ENCODE measurements at regions not wholly inside any gene's neighbourhood (a gene's known extent, or its start where the extent isn't known, plus 50 kb on each side); places are given as distances from the start of the nearest gene placed in this dataset.

DNA sequence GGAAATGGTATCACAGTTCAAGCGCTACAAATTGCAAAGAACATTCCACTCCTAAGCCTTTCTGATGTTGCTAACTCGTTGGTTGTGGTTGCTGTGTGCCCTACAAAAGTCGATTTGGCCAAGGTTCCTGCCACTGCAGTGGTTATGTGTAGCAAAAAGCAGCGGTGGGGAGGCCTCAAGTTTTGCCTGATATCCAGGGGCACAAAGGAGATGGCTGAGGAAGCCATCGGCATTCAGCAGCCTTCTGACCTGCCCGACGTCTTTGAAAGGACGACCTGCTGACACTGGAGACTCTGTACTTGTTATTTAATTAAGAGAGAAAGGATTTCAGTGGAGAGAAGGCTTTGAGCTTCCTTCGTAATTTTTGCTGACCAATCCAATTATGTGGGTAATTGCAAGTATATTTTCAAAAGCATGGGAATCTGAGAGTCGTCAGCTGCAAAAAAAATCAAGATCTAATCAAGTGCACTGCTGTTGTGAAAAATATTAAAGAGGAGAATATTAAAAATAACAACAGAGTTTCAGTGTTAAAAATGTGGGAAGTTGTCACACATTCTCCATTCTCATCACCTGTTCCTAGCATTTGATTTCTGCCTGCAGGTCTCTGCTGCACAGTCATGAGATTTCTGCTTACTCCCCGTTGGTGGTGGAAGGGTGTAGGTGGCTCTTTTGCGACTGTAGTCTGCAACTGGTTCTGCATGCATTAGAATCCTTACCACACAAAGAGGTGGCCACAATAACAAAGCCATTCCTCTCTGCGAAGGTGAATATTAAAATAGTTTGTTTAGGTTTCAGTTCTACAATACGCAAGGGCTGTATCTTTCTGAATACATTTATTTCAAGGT lies 319.2 kb downstream of the IRX2 start:
- H3K4me3 ChIP-seq: no peak overlapping the region
- no peaks in the 10 kb centered on the region for H3K27me3 ChIP-seq
- no peak overlapping the region for H3K27ac ChIP-seq
- H3K36me3 ChIP-seq: no peaks in the 10 kb centered on the region
- no peak for DNase-seq
- no peaks in the 10 kb centered on the region for H3K4me1 ChIP-seq (ENCODE audit: insufficient read depth)
- TF ChIP-seq, protein P1, sequence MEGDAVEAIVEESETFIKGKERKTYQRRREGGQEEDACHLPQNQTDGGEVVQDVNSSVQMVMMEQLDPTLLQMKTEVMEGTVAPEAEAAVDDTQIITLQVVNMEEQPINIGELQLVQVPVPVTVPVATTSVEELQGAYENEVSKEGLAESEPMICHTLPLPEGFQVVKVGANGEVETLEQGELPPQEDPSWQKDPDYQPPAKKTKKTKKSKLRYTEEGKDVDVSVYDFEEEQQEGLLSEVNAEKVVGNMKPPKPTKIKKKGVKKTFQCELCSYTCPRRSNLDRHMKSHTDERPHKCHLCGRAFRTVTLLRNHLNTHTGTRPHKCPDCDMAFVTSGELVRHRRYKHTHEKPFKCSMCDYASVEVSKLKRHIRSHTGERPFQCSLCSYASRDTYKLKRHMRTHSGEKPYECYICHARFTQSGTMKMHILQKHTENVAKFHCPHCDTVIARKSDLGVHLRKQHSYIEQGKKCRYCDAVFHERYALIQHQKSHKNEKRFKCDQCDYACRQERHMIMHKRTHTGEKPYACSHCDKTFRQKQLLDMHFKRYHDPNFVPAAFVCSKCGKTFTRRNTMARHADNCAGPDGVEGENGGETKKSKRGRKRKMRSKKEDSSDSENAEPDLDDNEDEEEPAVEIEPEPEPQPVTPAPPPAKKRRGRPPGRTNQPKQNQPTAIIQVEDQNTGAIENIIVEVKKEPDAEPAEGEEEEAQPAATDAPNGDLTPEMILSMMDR (IDR thresholded peaks at IDR 0.05): no peak
- TF ChIP-seq EP300 (IDR thresholded peaks at IDR 0.05): no peak
- no peak for TF ChIP-seq POLR2A (IDR thresholded peaks at IDR 0.05)
- 29 to 34% (median 33%) methylated on average over 14 of the region's 14 CpGs for WGBS, 3 donors
- intact Hi-C loops (cut with DNase I): no loop called here
- H3K9me3 ChIP-seq: no peaks in the 10 kb centered on the region

DNA sequence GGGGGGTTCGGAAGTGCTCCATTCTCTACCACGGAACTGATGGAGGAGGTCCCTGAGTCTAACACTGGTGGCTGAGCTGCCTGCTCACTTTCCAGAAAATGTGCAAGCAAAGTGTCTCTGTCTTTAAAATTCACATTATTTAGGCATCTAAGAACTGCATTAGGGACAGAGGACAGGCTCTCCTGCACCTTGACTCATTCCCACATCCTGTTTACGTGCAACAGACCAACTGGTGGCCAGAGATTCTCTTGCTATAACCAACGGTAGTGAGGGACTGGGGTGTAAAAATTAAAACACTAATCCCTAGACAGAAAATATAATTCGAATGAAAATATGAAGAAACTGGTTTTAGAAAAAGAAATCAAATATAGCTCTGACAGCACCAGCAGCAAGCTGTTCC lies 320.9 kb downstream of the IRX2 start:
- Histone ChIP-seq H3K27ac (no peak overlapping the region), H3K9me3 (no peaks in the 10 kb centered on the region)
- WGBS, 3 donors: 60 to 71% (median 62%) methylated on average over 5 of the region's 5 CpGs

DNA sequence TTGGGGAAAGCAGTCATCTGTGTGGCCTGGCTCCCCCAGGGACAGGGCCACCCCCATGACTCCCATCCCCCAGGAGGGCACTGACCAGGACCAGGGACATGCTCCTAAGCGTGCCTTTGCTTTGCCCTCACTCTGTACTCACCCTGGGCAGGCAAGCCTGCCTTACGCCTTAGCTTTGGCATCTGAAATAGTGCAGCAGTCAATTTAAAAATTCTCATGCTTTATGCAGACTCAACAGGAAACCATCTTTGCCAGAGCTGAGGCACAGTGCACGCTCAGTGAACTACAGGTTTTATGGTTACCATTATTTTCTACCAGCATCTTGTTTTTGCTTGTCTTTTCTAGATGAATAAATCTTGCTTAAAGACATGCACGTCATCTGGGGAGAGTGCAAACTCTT lies 323.5 kb downstream of the IRX2 start:
- 46 to 61% (median 49%) methylated on average over 4 of the region's 4 CpGs for WGBS, 3 donors
- DNase-seq: no peak
- H3K9me3 ChIP-seq: no peaks in the 10 kb centered on the region
- H3K27ac ChIP-seq: no peak overlapping the region
- TF ChIP-seq POLR2A (IDR thresholded peaks at IDR 0.05) (no peak), EP300 (IDR thresholded peaks at IDR 0.05) (no peak)
- TF ChIP-seq, protein P1 (IDR thresholded peaks at IDR 0.05): no peak
- H3K4me1 ChIP-seq (ENCODE audit: insufficient read depth): no peaks in the 10 kb centered on the region
- no peaks in the 10 kb centered on the region for H3K27me3 ChIP-seq
- intact Hi-C loops (cut with DNase I): no loop called here
- H3K36me3 ChIP-seq: no peaks in the 10 kb centered on the region
- H3K4me3 ChIP-seq: no peak overlapping the region

More for the DNA sequence above, 320.9 kb downstream of the IRX2 start:
- H3K36me3 ChIP-seq: no peaks in the 10 kb centered on the region
- no peaks in the 10 kb centered on the region for H3K4me1 ChIP-seq (ENCODE audit: insufficient read depth)
- DNase-seq: no peak
- no peak for TF ChIP-seq POLR2A (IDR thresholded peaks at IDR 0.05)
- TF ChIP-seq, protein P1 (IDR thresholded peaks at IDR 0.05): no peak
- no peak for TF ChIP-seq EP300 (IDR thresholded peaks at IDR 0.05)
- H3K4me3 ChIP-seq: no peak overlapping the region
- H3K27me3 ChIP-seq: no peaks in the 10 kb centered on the region
- intact Hi-C loops (cut with DNase I): no loop called here

DNA sequence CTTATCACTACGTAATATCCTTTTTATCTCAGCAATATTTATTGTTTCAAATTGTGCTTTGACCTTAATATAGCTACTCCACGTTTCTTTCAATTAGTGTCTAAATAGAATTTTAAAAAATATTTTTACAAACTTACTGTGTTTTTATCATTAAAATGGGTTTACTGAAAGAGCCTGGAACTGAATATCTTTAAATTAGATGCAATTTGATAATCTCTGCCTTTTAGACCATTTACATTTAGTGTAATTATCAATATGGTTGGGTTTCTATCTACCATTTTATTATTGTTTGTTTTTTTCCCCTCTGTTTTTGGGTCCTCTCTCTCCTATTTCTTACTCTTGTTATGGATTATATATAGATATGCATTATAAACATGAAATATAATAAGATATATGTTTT lies 327.8 kb downstream of the IRX2 start:
- TF ChIP-seq, protein P1 (IDR thresholded peaks at IDR 0.05): no peak
- TF ChIP-seq EP300 (IDR thresholded peaks at IDR 0.05) (no peak), POLR2A (IDR thresholded peaks at IDR 0.05) (no peak)
- DNase-seq: no peak
- 60 to 81% (median 65%) methylated on average over 2 of the region's 2 CpGs for WGBS, 3 donors
- no peaks in the 10 kb centered on the region for H3K4me1 ChIP-seq (ENCODE audit: insufficient read depth)
- intact Hi-C loops (cut with DNase I): no loop called here
- no peak overlapping the region for H3K4me3 ChIP-seq
- H3K36me3 ChIP-seq: no peaks in the 10 kb centered on the region
- no peaks in the 10 kb centered on the region for H3K9me3 ChIP-seq
- no peak overlapping the region for H3K27ac ChIP-seq
- no peaks in the 10 kb centered on the region for H3K27me3 ChIP-seq

Data from ovary (tissue), 7 donors.